ENCODE measurements at regions not wholly inside any gene's neighbourhood (a gene's known extent, or its start where the extent isn't known, plus 50 kb on each side); places are given as distances from the start of the nearest gene placed in this dataset.

- DNase-seq = no peak
Observed at GRCh38 chr21:35378881-35379280, 329.8 kb upstream of the RUNX1 start.

- DNase-seq = no peak
Observed at GRCh38 chr21:35377505-35378090, 328.5 kb upstream of the RUNX1 start.

- DNase-seq = no peak
Observed at GRCh38 chr21:35376406-35377135, 327.5 kb upstream of the RUNX1 start.

GRCh38 chr21:35375115-35375514 lies 326.0 kb upstream of the RUNX1 start:
- DNase-seq = no peak

- DNase-seq = no peak
Observed at GRCh38 chr21:35373998-35374397, 324.9 kb upstream of the RUNX1 start.

- DNase-seq = no peak
Observed at GRCh38 chr21:35372201-35372600, 323.1 kb upstream of the RUNX1 start.

- no peak for DNase-seq
Observed at GRCh38 chr21:35370671-35371070, 321.6 kb upstream of the RUNX1 start.

- no peak for DNase-seq
Observed at GRCh38 chr21:35370071-35370470, 321.0 kb upstream of the RUNX1 start.

GRCh38 chr21:35368326-35368725 lies 319.2 kb upstream of the RUNX1 start:
- DNase-seq = no peak

- DNase-seq = no peak
Observed at GRCh38 chr21:35367553-35367952, 318.5 kb upstream of the RUNX1 start.

- no peak for DNase-seq
Observed at GRCh38 chr21:35366394-35367080, 317.4 kb upstream of the RUNX1 start.

- DNase-seq = no peak
Observed at GRCh38 chr21:35363458-35363857, 314.4 kb upstream of the RUNX1 start.

- no peak for DNase-seq
Observed at GRCh38 chr21:35361988-35362387, 312.9 kb upstream of the RUNX1 start.

- DNase-seq = no peak
Observed at GRCh38 chr21:35360870-35361570, 311.9 kb upstream of the RUNX1 start.

- DNase-seq = no peak
Observed at GRCh38 chr21:35359076-35359475, 310.0 kb upstream of the RUNX1 start.

- DNase-seq = no peak
Observed at GRCh38 chr21:35358008-35358407, 308.9 kb upstream of the RUNX1 start.

GRCh38 chr21:35357041-35357780 lies 308.1 kb upstream of the RUNX1 start:
- no peak for DNase-seq

- DNase-seq = no peak
Observed at GRCh38 chr21:35354078-35354477, 305.0 kb upstream of the RUNX1 start.

GRCh38 chr21:35352793-35353192 lies 303.7 kb upstream of the RUNX1 start:
- no peak for DNase-seq

- no peak for DNase-seq
Observed at GRCh38 chr21:35352066-35352770, 303.1 kb upstream of the RUNX1 start.

GRCh38 chr21:35351434-35351833 lies 302.3 kb upstream of the RUNX1 start:
- DNase-seq = no peak

GRCh38 chr21:35350965-35351364 lies 301.9 kb upstream of the RUNX1 start:
- DNase-seq = no peak
